GM19351 (cell line): ENCODE measurements at regions not wholly inside any gene's neighbourhood (a gene's known extent, or its start where the extent isn't known, plus 50 kb on each side); places are given as distances from the start of the nearest gene placed in this dataset.

Source experiments
- ATAC-seq: cut with Tn5 transposase; IDR thresholded peaks from one replicate; pipeline ENCODE4 v1.9.1; 2021; ENCODE audit warnings: mild to moderate bottlenecking, moderate library complexity; ENCODE audit not compliant: unreplicated experiment

- ATAC-seq: no peak
These were observed 93.6 kb upstream of the PITX1 start for GRCh38 chr5:135127439-135128240.

- ATAC-seq: no peak
These were observed 92.8 kb upstream of the PITX1 start for GRCh38 chr5:135126688-135127438.

- no peak for ATAC-seq
These were observed 90.7 kb upstream of the PITX1 start for GRCh38 chr5:135124724-135125123.

- ATAC-seq: no peak
These were observed 90.1 kb upstream of the PITX1 start for GRCh38 chr5:135124128-135124527.

GRCh38 chr5:135122797-135123196, 88.8 kb upstream of the PITX1 start:
- no peak for ATAC-seq

GRCh38 chr5:135120951-135121350, 86.9 kb upstream of the PITX1 start:
- no peak for ATAC-seq

GRCh38 chr5:135119481-135119880, 85.5 kb upstream of the PITX1 start:
- ATAC-seq: no peak

- no peak for ATAC-seq
These were observed 83.6 kb upstream of the PITX1 start for GRCh38 chr5:135117590-135117989.

GRCh38 chr5:135116160-135116561, 82.1 kb upstream of the PITX1 start:
- no peak for ATAC-seq

- no peak for ATAC-seq
These were observed 81.6 kb upstream of the PITX1 start for GRCh38 chr5:135115591-135115990.

GRCh38 chr5:135114759-135115158, 80.7 kb upstream of the PITX1 start:
- no peak for ATAC-seq

- ATAC-seq: no peak
These were observed 78.1 kb upstream of the PITX1 start for GRCh38 chr5:135112008-135112725.

- no peak for ATAC-seq
These were observed 77.0 kb upstream of the PITX1 start for GRCh38 chr5:135110785-135111596.

- no peak for ATAC-seq
These were observed 75.0 kb upstream of the PITX1 start for GRCh38 chr5:135108992-135109391.

GRCh38 chr5:135108569-135108968, 74.5 kb upstream of the PITX1 start:
- ATAC-seq: no peak

GRCh38 chr5:135107986-135108385, 74.0 kb upstream of the PITX1 start:
- ATAC-seq: no peak

GRCh38 chr5:135106610-135107471, 72.8 kb upstream of the PITX1 start:
- no peak for ATAC-seq

- no peak for ATAC-seq
These were observed 72.1 kb upstream of the PITX1 start for GRCh38 chr5:135106136-135106535.

GRCh38 chr5:135105105-135105484, 71.1 kb upstream of the PITX1 start:
- no peak for ATAC-seq

GRCh38 chr5:135103575-135103853, 69.5 kb upstream of the PITX1 start:
- ATAC-seq: no peak
